AG09319 (cell line): ENCODE measurements at regions not wholly inside any gene's neighbourhood (a gene's known extent, or its start where the extent isn't known, plus 50 kb on each side); places are given as distances from the start of the nearest gene placed in this dataset.
"Not testable (repeated sequence)": the region's sequence is repeated elsewhere in the genome, so short reads cannot be mapped to it uniquely, and the experiment has no call there.

ENCODE experiments used
- DNase-seq: peaks from one replicate; pipeline ENCODE4 v3.0.0-alpha.2; 2010; ENCODE audit warnings: low read depth; ENCODE audit errors: extremely low read depth
- CTCF ChIP-seq: IDR thresholded peaks from 2 replicates; pipeline ENCODE4 v1.5.1; 2011; ENCODE audit warnings: low read depth, mild to moderate bottlenecking, inconsistent platforms, low read length, moderate library complexity

- DNase-seq, result no peak
- no peak for TF ChIP-seq CTCF
Observed at GRCh38 chr12:17878714-17879113, 211.3 kb downstream of the RERGL start.

- DNase-seq, result no peak
- no peak for TF ChIP-seq CTCF
Observed at GRCh38 chr12:17875230-17875629, 214.8 kb downstream of the RERGL start.

- DNase-seq, result no peak
- TF ChIP-seq CTCF, result no peak
Observed at GRCh38 chr12:17866802-17867201, 223.2 kb downstream of the RERGL start.

GRCh38 chr12:17855548-17855947 lies 234.4 kb downstream of the RERGL start:
- not testable (repeated sequence) for DNase-seq

GRCh38 chr12:17853054-17853453 lies 236.9 kb downstream of the RERGL start:
- TF ChIP-seq CTCF, result no peak
- no peak for DNase-seq

- DNase-seq, result no peak
- TF ChIP-seq CTCF, result no peak
Observed at GRCh38 chr12:17841496-17841895, 248.5 kb downstream of the RERGL start.

GRCh38 chr12:17829813-17830212 lies 260.2 kb downstream of the RERGL start:
- DNase-seq, result no peak
- TF ChIP-seq CTCF, result no peak

- TF ChIP-seq CTCF, result no peak
- no peak for DNase-seq
Observed at GRCh38 chr12:17818931-17819330, 271.1 kb downstream of the RERGL start.
